Activated B cell treated with CpG ODN at 0.5 μM for 24 hours (primary cell): ENCODE measurements at regions not wholly inside any gene's neighbourhood (a gene's known extent, or its start where the extent isn't known, plus 50 kb on each side); places are given as distances from the start of the nearest gene placed in this dataset.
A peak's percentile ranks its signal among the peaks of the same experiment; 100 is the strongest.

Experiments used
- ATAC-seq: fragments of 200-7000 bp; cut with Tn5 transposase; one replicate; pipeline ENCODE4 v1.10.0; 2021; ENCODE audit warnings: low read depth, mild to moderate bottlenecking, moderate library complexity
- CTCF ChIA-PET: fragments of 350-600 bp; sonication (Branson Sonifier 250); formaldehyde crosslinking; loops from one replicate; lab custom pipeline; 2021; ENCODE audit warnings: antibody characterized with exemption; lab: Charles Lee
- POLR2A ChIA-PET: fragments of 350-600 bp; sonication (Branson Sonifier 250); formaldehyde crosslinking; loops from one replicate; lab custom pipeline; 2021; ENCODE audit warnings: antibody characterized with exemption; lab: Charles Lee
- DNase-seq: peaks from one replicate; pipeline ENCODE4 v3.0.0; 2022
- H3K27ac Mint-ChIP-seq: one replicate; pipeline ENCODE4 v1.8.0; 2020; ENCODE audit warnings: mixed read lengths
- H3K27me3 Mint-ChIP-seq: one replicate; pipeline ENCODE4 v1.8.0; 2021; ENCODE audit warnings: mixed read lengths
- H3K36me3 Mint-ChIP-seq: one replicate; pipeline ENCODE4 v1.8.0; 2021; ENCODE audit warnings: low read depth, mixed read lengths
- H3K4me1 Mint-ChIP-seq: one replicate; pipeline ENCODE4 v1.8.0; 2021; ENCODE audit warnings: mixed read lengths
- H3K4me3 Mint-ChIP-seq: one replicate; pipeline ENCODE4 v1.8.0; 2020; ENCODE audit warnings: mild to moderate bottlenecking, mixed read lengths
- H3K9me3 Mint-ChIP-seq: one replicate; pipeline ENCODE4 v1.8.0; 2020; ENCODE audit warnings: mixed read lengths
- intact Hi-C: fragments of 100-400 bp; cut with micrococcal nuclease; formaldehyde crosslinking; loops from one replicate; pipeline ENCODE4 v1.15.1; 2024
- TF ChIP-seq, protein P1 (sequence below): fragments of 200-600 bp; IDR thresholded peaks from one replicate; pipeline ENCODE4 v1.8.0; 2022; ENCODE audit warnings: antibody characterized with exemption, mild to moderate bottlenecking

DNA sequence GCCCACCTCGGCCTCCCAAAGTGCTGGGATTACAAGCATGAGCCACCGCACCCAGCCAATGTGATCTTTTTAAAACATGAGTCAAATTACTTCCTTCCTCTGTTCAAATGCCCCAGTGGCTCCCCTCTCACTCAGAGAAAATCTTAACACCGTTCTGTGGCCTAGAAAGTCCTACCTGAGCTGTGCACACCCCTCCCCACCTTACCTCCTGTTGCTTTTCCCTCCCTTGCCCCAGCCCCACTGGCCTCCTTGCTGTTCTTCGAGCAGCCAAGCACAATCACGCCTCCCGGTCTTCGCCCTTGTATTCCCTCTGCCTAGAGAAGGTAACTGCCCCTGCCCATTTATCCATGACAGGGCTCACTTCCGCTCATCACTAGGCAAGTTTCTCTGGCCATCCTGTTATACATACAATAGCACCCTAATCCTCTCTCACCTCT, 62.6 kb upstream of the RPL11 start:
- intact Hi-C loops = loop anchor here (1.0 kb wide), 1 partner anchor 10 kb away; no protein-coding TSS in a partner anchor
- peak; percentile 52 for DNase-seq

GRCh38 chr1:23627069-23627735, 64.4 kb upstream of the RPL11 start:
- intact Hi-C loops = no loop called here
- H3K27me3 Mint-ChIP-seq = no peaks in the 10 kb centered on the region
- peak overlapping the region; percentile 65 for H3K4me3 Mint-ChIP-seq
- H3K4me1 Mint-ChIP-seq = peaks cover 81% of the 10 kb centered on the region
- H3K36me3 Mint-ChIP-seq = peaks cover 2% of the 10 kb centered on the region
- H3K27ac Mint-ChIP-seq = peak overlapping the region; percentile 84
- DNase-seq (no peak), ATAC-seq (peak; percentile 14)
- POLR2A ChIA-PET = interaction anchor here (0.6 to 14.8 kb wide), 9 partner anchors 8 to 263 kb away, joined by 3 to 441 read pairs (median 8); partner anchors contain the start of gene ID3
- CTCF ChIA-PET = interaction anchor here (0.7 to 2.2 kb wide), 5 partner anchors 10 to 957 kb away, joined by 3 to 5 read pairs (median 5); no protein-coding TSS in a partner anchor
- TF ChIP-seq, protein P1, sequence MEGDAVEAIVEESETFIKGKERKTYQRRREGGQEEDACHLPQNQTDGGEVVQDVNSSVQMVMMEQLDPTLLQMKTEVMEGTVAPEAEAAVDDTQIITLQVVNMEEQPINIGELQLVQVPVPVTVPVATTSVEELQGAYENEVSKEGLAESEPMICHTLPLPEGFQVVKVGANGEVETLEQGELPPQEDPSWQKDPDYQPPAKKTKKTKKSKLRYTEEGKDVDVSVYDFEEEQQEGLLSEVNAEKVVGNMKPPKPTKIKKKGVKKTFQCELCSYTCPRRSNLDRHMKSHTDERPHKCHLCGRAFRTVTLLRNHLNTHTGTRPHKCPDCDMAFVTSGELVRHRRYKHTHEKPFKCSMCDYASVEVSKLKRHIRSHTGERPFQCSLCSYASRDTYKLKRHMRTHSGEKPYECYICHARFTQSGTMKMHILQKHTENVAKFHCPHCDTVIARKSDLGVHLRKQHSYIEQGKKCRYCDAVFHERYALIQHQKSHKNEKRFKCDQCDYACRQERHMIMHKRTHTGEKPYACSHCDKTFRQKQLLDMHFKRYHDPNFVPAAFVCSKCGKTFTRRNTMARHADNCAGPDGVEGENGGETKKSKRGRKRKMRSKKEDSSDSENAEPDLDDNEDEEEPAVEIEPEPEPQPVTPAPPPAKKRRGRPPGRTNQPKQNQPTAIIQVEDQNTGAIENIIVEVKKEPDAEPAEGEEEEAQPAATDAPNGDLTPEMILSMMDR = no peak
- H3K9me3 Mint-ChIP-seq = peaks cover 7% of the 10 kb centered on the region

More for the DNA sequence above, 62.6 kb upstream of the RPL11 start:
- CTCF ChIA-PET = interaction anchor here (0.6 to 14.5 kb wide), 3 partner anchors 8 to 74 kb away, joined by 5 to 872 read pairs (median 8); partner anchors contain the start of gene ID3
- POLR2A ChIA-PET = interaction anchor here (0.6 to 14.8 kb wide), 10 partner anchors 9 to 74 kb away, joined by 3 to 441 read pairs (median 6); partner anchors contain the start of gene ID3
- peaks cover 75% of the 10 kb centered on the region for H3K4me1 Mint-ChIP-seq
- H3K4me3 Mint-ChIP-seq = peak overlapping the region; percentile 66
- ATAC-seq = peak; percentile 59
- TF ChIP-seq, protein P1 = no peak
- H3K36me3 Mint-ChIP-seq = peaks cover 2% of the 10 kb centered on the region
- no peaks in the 10 kb centered on the region for H3K27me3 Mint-ChIP-seq
- H3K27ac Mint-ChIP-seq = peak overlapping the region; percentile 93
- peaks cover 7% of the 10 kb centered on the region for H3K9me3 Mint-ChIP-seq

DNA sequence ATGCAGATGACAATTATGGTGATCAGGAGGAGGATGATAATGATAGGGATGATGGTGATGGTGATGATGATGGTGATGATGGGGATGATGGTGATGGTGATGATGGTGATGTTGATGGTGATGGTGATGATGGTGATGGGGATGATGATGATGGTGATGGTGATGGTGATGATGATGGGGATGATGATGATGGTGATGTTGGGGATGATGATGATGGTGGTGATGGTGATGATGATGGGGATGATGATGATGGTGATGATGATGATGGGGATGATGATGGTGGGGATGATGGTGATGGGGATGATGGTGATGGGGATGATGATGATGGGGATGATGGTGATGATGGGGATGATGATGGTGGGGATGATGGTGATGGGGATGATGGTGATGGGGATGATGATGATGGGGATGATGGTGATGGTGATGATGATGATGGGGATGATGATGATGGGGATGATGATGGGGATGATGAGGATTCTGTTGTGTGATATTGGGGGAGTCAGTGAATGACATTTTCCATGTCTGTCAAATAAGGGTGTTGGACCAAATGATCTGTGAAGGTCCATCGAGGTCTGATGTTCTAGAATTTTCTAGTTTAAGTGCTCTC, 65.6 kb upstream of the RPL11 start:
- ATAC-seq (no peak), DNase-seq (no peak)
- Mint-ChIP-seq H3K9me3 (peaks cover 7% of the 10 kb centered on the region), H3K36me3 (peaks cover 2% of the 10 kb centered on the region), H3K27me3 (no peaks in the 10 kb centered on the region), H3K4me3 (peak overlapping the region; percentile 58), H3K27ac (peak overlapping the region; percentile 84), H3K4me1 (peaks cover 87% of the 10 kb centered on the region)
- ChIA-PET CTCF (interaction anchor here (3.3 kb wide), 1 partner anchor 9 kb away, joined by 12 read pairs; no protein-coding TSS in a partner anchor), POLR2A (interaction anchor here (0.7 to 14.8 kb wide), 5 partner anchors 11 to 71 kb away, joined by 4 to 441 read pairs (median 12); partner anchors contain the start of gene ID3)
- intact Hi-C loops = no loop called here
- TF ChIP-seq, protein P1 = no peak

- Mint-ChIP-seq H3K27me3 (no peaks in the 10 kb centered on the region), H3K4me1 (peaks cover 87% of the 10 kb centered on the region), H3K27ac (peak overlapping the region; percentile 36), H3K4me3 (peak overlapping the region; percentile 58), H3K36me3 (peaks cover 2% of the 10 kb centered on the region), H3K9me3 (peaks cover 7% of the 10 kb centered on the region)
- no peak for DNase-seq
- CTCF ChIA-PET = interaction anchor here (3.3 kb wide), 1 partner anchor 9 kb away, joined by 12 read pairs; no protein-coding TSS in a partner anchor
- ATAC-seq = peak; percentile 8
- TF ChIP-seq, protein P1 = no peak
- POLR2A ChIA-PET = interaction anchor here (0.7 to 14.8 kb wide), 5 partner anchors 11 to 71 kb away, joined by 4 to 441 read pairs (median 20); partner anchors contain the start of gene ID3
- intact Hi-C loops = no loop called here
These were observed 66.1 kb upstream of the RPL11 start for GRCh38 chr1:23625459-23625858.
